ENCODE measurements at regions not wholly inside any gene's neighbourhood (a gene's known extent, or its start where the extent isn't known, plus 50 kb on each side); places are given as distances from the start of the nearest gene placed in this dataset.

DNA sequence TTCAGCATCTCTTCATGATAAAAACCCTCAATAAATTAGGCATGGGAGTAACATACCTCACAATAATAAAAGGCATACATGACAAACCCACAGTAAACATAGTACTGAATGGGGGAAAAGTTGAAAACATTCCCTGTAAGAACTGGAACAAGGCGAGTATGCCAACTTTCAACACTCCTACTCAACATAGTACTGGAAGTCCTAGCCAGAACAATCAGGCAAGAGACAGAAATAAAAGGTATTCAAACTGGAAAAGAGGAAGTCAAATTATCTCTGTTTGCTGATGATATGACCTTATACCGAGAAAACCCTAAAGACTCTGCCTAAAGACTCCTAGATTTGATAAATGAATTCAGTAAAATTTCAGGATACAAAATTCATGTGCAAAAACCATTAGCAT, 167.6 kb downstream of the TMEM38B start:
- DNase-seq (ENCODE audit: low read depth in 2 of 2) = no peak

DNA sequence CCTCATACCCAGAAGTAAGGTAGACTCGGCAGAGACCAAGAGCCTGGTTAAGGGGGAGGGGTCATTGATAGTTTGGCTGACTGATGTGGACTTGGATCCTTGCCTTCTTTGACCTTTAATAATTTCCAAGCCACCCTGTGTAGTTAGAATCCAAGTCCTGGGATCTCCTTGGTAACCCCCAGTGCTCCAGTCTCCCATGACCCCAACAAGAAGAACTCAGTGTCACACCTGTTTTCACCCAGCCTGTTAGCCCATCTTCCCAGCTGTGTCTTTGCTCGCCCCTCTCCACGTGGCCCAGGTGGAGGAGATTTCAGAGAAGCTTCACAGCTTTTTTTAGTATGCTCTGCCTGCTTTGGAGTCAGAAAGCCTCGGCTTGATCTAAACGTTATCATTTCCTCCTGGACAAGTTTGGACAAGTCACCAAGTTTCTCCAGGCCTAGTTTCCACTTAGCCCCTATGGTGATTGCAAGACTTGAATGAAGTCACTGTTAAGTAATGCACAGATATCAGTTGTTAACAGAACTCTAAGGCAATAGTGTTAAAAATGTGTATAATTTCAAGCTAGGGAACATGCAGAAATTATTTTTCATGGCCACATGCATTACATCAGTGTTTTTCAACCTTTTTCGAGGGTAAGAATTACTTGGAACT, 170.0 kb downstream of the TMEM38B start:
- DNase-seq (ENCODE audit: low read depth in 2 of 2) = no peak

DNA sequence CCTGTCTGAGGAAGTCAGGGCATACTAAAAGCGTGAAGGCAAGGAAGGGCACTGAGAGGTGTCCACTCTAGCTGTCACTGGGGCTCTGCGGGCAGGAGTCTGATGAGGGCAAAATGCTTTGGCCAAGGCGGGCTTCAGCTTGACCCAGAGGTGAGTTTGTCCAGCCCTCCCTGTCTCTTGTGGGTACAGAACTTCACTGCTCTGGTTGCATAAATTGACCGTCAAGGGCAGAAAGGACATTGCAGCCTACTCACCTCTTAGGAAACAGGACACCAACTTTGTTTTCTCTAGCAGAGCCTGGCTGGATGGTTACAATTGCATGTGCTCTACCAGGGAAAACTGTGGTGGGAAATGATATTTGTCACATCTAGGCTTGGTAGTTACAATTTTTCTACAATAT, 170.9 kb downstream of the TMEM38B start:
- no peak for DNase-seq (ENCODE audit: low read depth in 2 of 2)

DNA sequence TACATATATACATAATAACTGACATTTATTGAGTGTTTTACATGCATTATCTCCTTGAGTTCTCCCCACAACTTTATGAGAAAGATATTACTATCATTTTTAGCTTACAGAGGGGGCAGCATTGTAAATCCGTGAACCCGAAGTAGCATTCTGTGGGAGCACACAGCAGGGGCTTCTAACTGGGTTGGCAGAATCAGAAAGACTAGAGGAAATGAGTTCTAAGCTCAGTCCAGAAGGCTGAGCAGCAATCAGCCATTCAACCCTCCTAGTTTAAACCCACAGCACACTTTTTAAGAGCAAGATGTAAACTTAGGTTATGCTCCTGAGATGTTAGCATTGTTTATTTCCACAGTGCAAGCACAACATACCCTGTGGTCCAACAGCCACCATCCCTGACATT, 177.2 kb downstream of the TMEM38B start:
- DNase-seq (ENCODE audit: low read depth in 2 of 2) = no peak

DNA sequence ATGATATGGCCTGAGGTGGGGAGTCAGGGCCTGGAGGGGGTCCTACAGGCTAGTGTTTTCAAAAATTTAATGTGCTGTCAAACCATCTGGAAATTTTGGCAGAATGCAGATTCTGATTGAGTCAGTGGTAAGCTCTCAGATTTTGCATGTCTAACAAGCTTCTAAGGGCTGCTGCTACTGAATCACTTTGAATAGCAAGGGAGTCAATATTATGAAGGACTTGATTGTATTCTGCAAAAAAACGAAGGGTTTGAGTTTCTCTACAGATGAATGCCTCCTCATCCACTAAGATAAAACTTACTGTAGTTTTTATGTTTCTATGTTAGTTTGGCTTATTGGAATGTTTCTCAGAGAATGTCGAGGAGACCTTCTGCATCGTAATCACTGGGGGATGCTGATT, 179.5 kb downstream of the TMEM38B start:
- DNase-seq (ENCODE audit: low read depth in 2 of 2) = no peak

DNA sequence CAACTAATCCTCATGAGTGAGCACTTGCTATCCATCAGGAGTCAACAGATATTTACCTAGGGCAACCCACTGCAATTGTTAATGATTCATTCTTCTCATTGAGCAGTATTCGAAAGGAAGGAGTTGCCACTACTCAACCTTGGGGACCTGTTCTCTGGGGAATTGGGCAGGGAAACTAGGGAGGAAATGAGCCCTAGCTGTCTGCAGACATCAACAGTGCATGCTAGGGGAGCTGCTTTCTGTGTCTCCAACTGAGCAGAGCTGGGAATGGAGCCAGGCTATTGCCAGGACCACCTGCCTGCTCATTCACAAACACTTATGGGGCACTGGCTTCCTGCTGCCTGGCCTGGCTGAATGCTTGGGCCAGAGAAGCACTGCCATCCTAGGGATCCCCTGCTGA, 183.4 kb downstream of the TMEM38B start:
- DNase-seq (ENCODE audit: low read depth in 2 of 2) = no peak

DNA sequence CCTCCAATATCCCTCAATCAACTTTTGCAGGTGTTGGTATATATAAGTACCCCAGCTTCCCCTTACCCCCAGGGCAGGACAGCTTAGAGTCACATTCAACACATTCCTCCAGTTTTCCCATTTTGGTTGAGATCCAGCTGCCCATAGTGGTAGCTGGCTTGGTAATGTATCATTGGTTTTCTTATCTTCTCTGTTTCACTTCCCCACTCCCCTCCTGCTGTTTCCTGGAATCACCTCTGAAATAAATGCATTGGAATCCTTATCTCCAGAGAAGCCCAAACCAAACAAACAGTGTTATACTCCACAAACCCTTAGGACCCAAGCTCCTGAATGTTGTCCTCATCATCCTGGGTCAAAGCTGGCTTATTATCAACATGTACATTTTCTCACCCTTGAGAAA, 184.8 kb downstream of the TMEM38B start:
- DNase-seq (ENCODE audit: low read depth in 2 of 2) = no peak

DNA sequence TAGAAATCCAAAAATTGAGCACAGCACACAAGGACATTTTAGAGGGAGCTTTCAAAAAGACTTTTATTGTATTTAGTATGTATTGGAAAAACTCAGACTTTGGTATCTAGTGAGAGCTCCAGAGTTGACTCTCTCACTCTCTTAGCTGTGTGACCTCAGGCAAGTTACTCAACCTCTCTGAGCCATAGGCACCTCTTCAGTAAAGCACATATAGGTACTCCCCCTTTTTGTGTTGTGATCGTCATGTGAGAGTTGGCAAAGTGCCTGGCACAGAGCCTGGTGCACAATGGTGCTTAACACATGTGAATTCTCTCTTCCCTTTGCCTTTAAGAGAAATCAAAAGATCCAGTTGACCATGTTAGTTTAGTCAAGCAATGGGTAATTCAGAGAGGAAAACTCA, 186.2 kb downstream of the TMEM38B start:
- no peak for DNase-seq (ENCODE audit: low read depth in 2 of 2)

DNA sequence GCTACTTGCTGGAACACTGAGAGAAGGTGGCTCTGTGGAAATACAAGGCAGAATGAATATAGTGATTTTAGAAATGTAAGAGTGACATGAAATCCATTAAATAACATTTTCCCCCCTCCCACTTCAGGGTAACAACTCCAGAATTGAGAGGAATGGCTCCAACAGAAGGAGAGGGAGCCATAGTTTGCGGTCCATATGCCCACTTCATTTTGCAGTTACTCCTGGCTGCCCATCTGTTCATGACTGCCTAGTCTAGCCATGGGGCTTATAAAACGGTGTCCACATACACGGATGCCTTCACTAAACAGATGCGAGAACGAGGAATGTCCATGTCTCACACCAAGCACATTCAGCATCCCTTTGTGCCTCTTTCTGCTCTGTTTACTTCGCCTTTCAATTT, 186.7 kb downstream of the TMEM38B start:
- DNase-seq (ENCODE audit: low read depth in 2 of 2) = no peak

DNA sequence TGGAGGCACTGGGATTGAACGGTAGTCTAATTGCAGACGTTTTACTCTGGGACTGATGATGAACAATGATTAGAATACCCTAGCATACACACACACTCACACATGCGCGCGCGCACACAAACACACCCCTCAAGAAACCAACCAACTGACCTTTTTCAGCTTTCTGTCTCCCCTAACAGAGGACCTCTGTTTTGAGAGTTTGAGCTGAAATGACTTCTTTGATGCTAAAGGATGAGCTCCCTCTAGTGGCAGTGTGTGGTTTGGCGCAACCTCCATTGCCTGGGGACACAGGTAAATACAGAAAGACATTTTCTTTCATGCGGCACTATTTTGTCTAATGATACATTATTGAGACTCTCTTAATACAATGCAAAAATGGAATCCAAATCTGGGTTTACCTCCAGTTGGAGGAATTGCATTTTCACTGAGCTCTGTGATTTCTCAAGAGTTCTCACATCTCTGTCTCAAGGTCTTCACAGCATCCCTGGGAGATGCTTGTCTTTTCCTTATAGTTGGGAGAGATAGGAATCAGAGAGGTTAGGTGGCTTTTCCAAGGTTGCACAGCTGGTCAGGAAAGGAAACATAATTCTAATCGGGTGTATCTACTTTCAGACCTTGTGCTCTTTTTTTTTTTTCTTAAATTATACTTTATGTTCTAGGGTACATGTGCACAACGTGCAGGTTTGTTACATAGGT, 187.5 kb downstream of the TMEM38B start:
- DNase-seq (ENCODE audit: low read depth in 2 of 2) = peak; percentile 13 to 15

DNA sequence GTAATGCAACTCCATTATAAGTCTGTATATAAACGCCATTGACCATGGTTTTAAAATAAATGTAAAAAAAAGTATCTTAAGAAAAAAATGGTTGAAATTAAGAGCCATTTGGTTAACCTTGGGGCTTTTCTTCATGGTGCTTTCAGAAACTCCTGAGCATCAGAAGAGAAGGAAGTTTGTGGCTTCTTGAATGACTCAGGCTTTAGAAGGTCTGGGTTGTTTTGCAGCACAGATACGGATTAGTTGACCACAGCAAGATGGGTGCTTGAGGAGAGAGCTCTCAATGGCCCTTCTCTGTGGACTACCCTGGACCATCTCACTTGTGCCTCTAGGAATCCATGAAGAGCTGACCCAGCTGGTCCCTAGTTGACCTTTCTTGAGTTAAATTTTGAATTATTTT, 189.5 kb downstream of the TMEM38B start:
- DNase-seq (ENCODE audit: low read depth in 2 of 2) = no peak

DNA sequence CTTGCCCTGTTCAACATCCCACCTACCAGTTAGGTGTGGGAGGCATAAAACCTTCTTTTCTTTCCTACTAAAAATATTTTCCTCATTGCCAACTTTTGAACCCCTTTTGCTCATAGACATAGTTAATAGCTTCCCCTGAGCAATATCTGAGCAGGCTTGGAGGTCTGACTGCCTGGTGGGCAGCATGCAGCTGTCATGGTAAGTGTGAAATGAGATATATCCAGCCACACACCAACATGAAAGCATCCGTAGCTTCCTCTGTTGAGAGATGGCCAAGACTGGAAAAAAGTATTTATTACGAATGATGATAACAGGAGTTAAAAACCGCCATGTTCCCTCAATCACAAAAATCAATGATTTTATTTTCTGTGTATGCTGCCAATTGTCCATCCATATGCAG, 190.1 kb downstream of the TMEM38B start:
- DNase-seq (ENCODE audit: low read depth in 2 of 2) = no peak

DNA sequence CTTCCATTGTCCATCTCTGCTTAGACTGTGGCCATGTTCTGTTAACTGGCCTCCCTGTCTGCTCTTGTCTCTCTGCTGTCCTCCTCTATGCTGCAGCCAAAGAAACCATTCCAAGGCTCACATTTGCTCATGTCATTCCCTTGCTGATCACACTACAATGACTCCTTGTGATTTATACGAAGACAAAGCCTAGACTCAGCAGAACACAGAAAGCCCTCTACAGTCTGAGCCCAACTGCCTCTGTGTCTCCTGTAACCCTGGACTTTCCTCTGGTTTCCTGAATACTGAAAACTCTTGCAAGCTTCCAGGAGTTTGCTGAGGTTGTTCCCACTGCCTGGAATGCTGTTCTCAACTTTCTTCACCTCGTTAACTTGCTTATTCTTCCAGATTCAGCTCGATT, 191.8 kb downstream of the TMEM38B start:
- no peak for DNase-seq (ENCODE audit: low read depth in 2 of 2)

DNA sequence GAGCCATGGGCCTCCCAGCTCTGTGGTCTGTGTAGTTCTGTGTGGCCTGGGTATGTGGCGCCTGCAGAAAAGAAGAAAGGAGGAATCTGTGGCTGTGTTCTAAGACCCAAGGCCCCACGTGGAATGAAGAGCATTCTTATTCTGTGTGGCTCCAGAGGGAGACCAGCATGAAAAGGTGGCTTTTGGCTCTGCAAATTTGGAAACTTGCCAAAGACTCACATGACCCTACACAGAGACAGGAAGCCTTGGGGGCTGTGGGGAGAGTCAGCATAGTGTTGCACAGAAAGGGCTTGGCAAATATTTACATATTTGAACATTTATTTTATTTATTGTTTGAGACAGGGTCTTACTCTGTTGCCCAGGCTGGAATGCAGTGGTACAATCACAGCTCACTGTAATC, 193.3 kb downstream of the TMEM38B start:
- DNase-seq (ENCODE audit: low read depth in 2 of 2) = no peak

DNA sequence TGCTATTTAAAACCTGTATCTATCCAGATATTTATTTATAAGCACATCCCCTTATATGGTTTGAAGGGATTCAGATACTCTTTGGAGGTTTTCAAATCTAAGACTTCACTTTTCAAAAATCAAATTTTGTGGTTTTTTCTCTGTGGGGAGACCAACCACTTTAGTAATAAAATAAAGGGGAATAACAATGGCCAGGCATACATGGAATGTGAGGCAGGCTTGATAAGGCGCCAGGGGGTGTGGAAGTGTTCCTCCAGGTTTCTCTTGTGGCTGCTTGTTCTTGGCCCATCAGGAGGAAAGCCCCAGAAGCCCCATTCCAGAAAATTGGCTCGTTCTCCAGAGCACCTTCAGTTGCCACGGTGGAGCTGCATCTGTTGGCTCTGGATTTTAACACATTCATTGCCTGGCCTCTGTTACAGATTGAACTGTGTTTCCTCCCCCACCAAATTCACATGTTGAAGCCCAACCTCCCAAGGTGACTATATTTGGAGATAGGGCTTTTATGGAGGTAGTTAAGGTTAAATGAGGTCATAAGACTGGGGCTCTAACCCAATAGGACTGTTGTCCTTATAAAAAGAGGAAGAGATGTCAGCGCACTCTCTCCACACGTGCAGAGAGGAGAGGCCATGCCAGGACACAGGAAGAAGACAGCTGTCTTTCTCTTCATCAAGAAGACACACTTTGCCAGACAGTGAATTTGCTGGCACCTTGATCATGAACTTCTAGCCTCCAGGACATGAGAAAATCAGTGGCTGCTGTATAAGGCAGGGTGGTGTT, 195.9 kb downstream of the TMEM38B start:
- DNase-seq (ENCODE audit: low read depth in 2 of 2) = no peak

DNA sequence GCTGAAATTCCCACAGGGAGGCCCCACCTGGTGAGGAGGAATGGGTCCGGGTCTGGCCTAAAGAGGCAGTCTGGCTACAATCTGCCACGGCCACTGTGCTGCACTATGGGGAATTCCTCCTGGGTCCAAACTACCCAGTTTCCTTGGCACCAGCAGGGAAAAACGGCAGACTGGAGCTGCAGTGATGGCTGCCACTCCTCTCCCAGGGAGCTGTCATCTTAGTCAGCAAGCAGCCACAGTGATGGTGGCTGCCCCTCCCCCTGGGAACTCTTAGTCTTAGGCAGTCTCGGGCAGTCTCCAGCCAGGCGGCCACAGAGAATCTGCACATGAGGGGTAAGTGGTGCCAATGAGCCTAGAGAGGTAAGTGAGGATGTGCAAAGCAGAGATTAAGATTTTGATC, 205.8 kb downstream of the TMEM38B start:
- no peak for DNase-seq (ENCODE audit: low read depth in 2 of 2)

DNA sequence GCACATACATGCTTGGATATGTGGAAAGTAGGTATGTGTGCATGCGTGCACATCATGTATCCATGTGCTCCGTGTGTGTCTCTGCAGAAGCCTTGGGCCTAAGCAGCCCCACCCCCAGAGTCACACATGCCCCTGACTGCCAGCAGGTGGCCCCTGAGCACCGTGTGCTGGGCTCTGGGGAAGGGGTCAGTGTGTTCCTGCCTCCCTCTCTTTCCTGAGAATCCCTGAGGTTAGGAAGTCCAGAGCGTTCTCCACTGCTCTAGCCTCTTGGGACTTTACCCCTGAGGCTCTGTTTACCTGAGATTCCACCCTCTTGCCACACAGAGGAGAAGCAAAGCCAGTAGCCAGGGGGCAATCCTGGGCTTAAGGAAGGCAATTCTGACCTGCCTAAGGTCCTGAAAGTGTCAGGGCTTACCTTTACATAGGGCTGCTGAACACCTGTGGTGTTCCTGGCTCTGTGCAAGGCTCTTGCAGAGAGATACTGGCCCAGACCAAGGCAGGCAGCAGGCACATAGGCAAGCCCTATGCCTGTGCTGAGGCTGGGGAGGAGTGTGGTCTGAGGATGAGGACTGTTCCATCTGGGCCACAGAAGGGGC, 207.3 kb downstream of the TMEM38B start:
- DNase-seq (ENCODE audit: low read depth in 2 of 2) = peak in 1 of 2 experiments; percentile 25

DNA sequence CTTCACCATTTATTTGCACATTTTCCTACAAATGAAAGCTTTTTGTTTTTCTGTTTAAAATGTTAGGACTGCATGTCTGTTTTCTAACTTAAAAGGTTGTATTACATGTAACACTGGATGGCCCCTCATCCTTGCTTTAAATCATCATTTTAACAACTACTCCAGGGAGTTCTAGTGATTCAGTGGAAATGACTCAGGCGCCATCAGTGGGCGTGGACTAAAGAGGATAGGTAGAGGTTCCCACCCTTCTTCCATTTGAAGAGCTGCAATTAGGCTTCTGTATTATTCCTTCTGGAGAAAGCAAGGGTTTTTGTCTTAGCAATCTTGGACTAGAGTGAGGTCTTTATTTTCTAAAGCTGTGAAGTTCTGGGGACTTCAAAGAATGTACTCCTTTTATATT, 213.7 kb downstream of the TMEM38B start:
- no peak for DNase-seq (ENCODE audit: low read depth in 2 of 2)

DNA sequence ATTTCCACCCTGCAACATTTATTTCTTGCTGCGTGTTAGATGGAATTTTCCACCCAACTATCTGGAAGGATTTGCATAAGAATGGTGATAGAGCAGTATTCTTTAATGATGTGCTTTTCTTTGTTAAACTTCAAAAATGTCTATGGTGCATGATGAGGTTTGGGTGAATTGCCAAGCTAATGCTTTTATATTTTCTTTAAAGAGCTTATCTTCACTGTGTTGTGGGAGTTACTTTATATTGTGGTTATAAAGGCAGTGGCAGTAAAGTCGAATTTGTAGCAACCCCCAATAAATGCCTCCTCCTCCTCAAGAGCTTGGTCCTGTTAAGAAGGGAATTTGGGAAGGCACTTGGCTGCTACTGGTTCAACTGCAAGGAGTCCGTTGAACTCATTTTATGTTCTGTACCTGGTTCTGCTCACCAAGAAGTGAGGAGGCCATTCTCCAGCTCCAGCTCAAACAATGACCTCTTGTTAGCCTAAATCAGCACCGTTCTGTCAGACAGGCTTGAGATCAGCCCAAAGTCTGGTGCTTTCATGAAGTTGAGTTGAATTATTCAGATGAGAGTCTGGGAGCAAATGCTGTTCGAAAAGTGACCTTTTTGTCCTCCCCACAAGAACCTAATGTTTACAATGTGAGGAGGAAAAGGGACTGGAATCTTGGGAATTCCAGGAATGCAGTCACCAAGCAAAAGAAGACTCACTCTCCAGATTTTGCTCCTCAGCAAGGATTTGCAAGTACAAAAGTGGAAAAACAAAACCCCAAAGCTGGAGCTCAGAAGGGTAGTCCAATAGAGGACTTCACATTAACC, 217.0 kb downstream of the TMEM38B start:
- no peak for DNase-seq (ENCODE audit: low read depth in 2 of 2)

DNA sequence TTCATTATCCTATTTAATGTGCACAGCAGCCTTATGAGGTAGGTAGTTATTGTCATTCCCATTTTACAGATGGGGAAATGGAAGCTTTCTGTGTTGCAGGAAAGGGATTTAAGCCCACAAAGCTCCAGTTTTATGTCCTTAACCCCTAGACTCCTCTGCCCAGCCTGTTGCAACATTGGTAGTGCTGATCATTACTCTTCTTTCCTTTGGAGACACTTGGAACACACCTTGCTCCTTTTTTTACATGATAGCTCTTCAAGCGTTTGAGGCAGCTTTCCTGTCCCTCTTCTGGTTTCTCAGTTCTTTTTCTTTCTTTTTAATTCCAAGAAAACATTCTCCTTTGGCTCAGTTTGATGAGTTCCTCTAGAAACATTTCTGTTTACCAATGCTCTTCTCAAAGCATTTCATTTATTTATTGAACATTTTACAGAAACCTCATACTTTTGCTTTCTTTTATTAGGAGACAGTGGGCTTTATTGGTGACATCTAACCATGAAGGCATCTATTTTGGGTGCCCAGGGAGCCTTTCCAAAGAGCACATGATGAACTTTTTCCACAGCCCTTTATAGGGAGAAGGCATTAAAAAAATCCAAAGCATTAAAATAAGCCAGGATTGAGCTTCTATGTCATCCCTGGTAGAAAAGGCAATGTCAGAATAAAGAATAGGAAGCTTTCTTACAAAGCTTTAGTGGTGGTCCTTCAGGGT, 218.0 kb downstream of the TMEM38B start:
- no peak for DNase-seq (ENCODE audit: low read depth in 2 of 2)

DNA sequence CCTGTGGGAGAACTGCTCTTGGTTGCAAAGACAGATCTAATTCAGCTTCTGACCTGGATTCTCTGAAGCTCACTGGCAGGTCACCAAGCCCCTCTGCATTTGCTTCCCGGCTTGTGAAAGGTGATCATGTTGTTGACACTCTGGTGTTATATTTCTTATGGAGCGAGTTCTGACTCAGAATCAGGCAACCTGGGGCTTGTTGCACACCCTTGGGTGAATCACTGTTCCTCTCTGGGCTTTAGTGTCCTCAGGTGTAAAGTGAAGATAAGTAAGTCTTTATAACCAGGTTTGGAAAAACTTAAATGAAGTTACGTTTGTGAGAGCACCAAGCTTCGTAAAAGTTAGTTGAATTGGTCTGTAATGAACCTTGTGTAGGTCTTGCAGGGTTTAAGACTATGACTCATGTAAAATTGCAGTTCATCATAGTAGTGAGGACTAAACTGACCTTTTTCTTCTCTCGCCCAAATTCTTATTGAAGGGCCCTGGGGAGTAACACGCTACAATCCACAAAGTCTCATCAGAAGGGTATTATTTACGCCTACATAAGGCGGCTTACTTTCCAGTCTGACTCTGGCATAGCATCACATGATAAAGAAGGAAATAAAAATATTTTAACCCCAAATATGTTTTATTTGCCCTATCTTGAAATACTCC, 218.6 kb downstream of the TMEM38B start:
- DNase-seq (ENCODE audit: low read depth in 2 of 2) = no peak

All from fibroblast of skin of left biceps (primary cell).